Activated naive CD8-positive, alpha-beta T cell treated with anti-CD3 and anti-CD28 coated beads for 36 hours (primary cell): ENCODE measurements at regions not wholly inside any gene's neighbourhood (a gene's known extent, or its start where the extent isn't known, plus 50 kb on each side); places are given as distances from the start of the nearest gene placed in this dataset.
"Not testable (repeated sequence)": the region's sequence is repeated elsewhere in the genome, so short reads cannot be mapped to it uniquely, and the experiment has no call there.

Source experiments
- DNase-seq: peaks from one replicate; pipeline ENCODE4 v3.0.0; 2021
- H3K27ac Mint-ChIP-seq: one replicate; pipeline ENCODE4 v1.8.0; 2022; ENCODE audit warnings: mild to moderate bottlenecking, moderate library complexity, mixed read lengths
- H3K27me3 Mint-ChIP-seq: one replicate; pipeline ENCODE4 v1.8.0; 2022; ENCODE audit warnings: mild to moderate bottlenecking, mixed read lengths
- H3K36me3 Mint-ChIP-seq: one replicate; pipeline ENCODE4 v1.8.0; 2021; ENCODE audit warnings: mild to moderate bottlenecking, mixed read lengths
- H3K4me1 Mint-ChIP-seq: one replicate; pipeline ENCODE4 v1.8.0; 2021; ENCODE audit warnings: mixed read lengths
- H3K4me3 Mint-ChIP-seq: one replicate; pipeline ENCODE4 v1.8.0; 2022; ENCODE audit warnings: mild to moderate bottlenecking, moderate library complexity, mixed read lengths
- H3K9me3 Mint-ChIP-seq: one replicate; pipeline ENCODE4 v1.8.0; 2022; ENCODE audit warnings: mixed read lengths

DNA sequence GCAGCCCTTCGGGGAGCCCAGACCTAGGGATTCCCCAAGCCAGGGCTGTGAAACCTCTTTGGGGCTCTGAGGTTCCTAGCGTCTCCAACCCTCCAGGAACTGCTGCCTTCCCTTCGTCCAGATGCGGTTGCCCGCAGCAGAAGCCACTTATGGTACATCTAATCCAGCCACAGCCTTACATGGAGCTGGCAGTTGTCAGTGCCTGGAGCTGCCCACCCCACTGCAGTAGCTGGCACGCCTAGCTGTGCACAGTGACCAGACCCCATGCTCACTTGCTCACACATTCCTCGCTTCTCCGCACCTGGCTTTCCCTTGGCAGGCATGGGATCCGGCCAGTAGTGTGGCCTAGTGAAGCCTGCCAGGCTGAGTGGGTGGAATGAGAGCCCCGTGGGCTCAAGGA is 547.6 kb downstream of the TBC1D32 start:
- no peak for DNase-seq
- Mint-ChIP-seq H3K4me3 (no peak overlapping the region), H3K27me3 (no peaks in the 10 kb centered on the region), H3K4me1 (no peaks in the 10 kb centered on the region), H3K36me3 (no peaks in the 10 kb centered on the region), H3K27ac (no peak overlapping the region), H3K9me3 (no peaks in the 10 kb centered on the region)

DNA sequence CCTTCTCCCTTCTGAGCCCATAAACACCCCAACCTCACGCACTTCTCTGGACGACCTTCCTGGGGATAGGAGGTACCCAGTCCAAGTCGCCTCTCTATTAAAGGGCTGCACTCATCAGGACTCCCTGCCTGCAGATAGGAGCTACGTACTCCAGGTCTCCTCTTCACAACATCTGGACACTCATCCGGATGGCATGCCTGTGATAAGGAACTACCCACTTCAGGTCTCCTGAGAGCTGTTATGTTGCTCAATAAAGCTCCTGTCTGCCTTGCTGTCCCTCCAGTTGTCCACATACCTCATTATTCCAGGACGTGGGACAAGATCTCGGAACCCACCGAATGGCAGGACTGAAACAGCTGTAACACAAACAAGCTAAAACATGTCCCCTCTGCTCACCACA is 548.0 kb downstream of the TBC1D32 start:
- Mint-ChIP-seq H3K9me3 (no peaks in the 10 kb centered on the region), H3K27ac (no peak overlapping the region), H3K4me1 (no peaks in the 10 kb centered on the region), H3K27me3 (no peaks in the 10 kb centered on the region), H3K4me3 (no peak overlapping the region), H3K36me3 (no peaks in the 10 kb centered on the region)
- DNase-seq = no peak

DNA sequence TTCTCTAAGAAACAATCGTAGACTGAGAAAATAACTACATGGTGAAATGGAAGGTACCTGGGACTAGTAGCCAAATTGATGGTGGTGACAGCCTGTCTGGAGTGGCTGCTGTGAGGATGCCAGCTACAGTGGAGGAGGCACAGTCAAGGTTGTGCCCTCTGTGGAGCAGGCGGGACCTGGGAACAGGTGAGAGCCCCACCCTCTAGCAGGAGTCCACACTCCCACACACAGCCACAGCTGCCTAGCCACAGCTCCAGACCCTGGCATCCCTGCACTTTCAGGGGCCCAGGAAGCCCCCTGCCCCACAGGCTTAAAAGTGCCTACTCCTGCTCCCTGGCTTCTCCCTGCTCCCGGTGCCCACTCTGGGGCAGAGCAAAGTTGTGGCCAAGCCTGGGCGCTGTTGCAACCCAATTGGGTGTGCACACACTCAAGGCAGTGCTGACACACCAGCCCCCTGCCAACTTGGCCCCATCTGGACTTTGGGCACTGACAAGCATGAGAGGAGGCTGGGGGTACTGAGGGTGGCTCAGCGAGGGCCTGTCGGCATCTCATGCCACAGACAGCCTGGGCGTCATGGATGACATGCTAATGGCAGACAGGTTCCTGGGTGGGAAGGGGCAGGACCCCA is 548.7 kb downstream of the TBC1D32 start:
- no peak for DNase-seq
- Mint-ChIP-seq H3K4me3 (no peak overlapping the region), H3K36me3 (no peaks in the 10 kb centered on the region), H3K27me3 (no peaks in the 10 kb centered on the region), H3K4me1 (no peaks in the 10 kb centered on the region), H3K9me3 (no peaks in the 10 kb centered on the region), H3K27ac (no peak overlapping the region)

DNA sequence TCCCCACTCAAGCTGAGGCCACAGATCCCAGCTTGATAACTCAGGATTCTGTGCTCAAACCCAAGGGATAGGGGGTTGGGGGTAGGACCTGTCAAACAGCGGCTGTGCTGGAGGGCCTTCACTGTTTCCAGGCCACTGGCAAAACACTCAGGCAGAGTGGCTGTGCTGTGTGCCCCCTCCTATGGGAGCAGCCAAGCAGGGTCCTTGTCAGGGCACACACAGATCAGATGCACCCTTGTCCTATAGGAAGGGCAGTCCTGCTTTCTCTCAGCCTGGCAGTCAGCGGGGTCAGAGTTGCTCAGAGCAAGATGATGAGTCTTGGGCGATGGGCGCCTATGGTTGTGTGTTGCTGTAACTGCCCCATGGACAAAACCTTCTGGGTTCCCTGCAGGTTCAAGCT is 554.8 kb downstream of the TBC1D32 start:
- Mint-ChIP-seq H3K4me1 (no peaks in the 10 kb centered on the region), H3K4me3 (no peak overlapping the region), H3K36me3 (no peaks in the 10 kb centered on the region), H3K27me3 (no peaks in the 10 kb centered on the region), H3K27ac (no peak overlapping the region), H3K9me3 (peaks cover 3% of the 10 kb centered on the region)
- no peak for DNase-seq

GRCh38 chr6:120775698-120776097 is 558.6 kb downstream of the TBC1D32 start:
- H3K36me3 Mint-ChIP-seq = no peaks in the 10 kb centered on the region
- H3K27me3 Mint-ChIP-seq = no peaks in the 10 kb centered on the region
- no peaks in the 10 kb centered on the region for H3K4me1 Mint-ChIP-seq
- DNase-seq = no peak
- peaks cover 3% of the 10 kb centered on the region for H3K9me3 Mint-ChIP-seq
- no peak overlapping the region for H3K27ac Mint-ChIP-seq
- H3K4me3 Mint-ChIP-seq = no peak overlapping the region

DNA sequence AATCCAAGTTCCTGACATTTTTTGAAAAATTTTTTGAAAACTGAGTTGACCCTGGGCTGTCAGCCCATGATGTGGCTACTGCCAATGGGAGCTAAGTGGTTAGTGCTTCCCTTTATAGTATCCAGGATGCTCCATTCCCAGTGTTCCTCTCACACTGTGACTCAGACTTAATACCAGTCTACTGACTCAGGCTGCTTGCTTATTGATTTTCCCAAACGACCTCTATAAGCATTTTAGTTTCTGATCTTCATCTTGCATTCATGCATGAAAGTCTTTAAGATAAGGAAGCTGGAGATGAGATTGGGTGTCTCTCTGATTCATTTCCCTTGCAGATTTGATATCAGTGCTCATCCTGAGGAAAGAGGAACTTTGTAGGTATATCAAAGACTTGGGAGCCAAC is 560.0 kb downstream of the TBC1D32 start:
- DNase-seq = no peak
- Mint-ChIP-seq H3K4me1 (no peaks in the 10 kb centered on the region), H3K27me3 (no peaks in the 10 kb centered on the region), H3K36me3 (no peaks in the 10 kb centered on the region), H3K27ac (no peak overlapping the region), H3K4me3 (no peak overlapping the region), H3K9me3 (peaks cover 3% of the 10 kb centered on the region)

- no peaks in the 10 kb centered on the region for H3K4me1 Mint-ChIP-seq
- no peak for DNase-seq
- H3K27ac Mint-ChIP-seq = no peak overlapping the region
- no peaks in the 10 kb centered on the region for H3K9me3 Mint-ChIP-seq
- H3K36me3 Mint-ChIP-seq = no peaks in the 10 kb centered on the region
- no peak overlapping the region for H3K4me3 Mint-ChIP-seq
- no peaks in the 10 kb centered on the region for H3K27me3 Mint-ChIP-seq
Observed at GRCh38 chr6:120771019-120771418, 563.3 kb downstream of the TBC1D32 start.

DNA sequence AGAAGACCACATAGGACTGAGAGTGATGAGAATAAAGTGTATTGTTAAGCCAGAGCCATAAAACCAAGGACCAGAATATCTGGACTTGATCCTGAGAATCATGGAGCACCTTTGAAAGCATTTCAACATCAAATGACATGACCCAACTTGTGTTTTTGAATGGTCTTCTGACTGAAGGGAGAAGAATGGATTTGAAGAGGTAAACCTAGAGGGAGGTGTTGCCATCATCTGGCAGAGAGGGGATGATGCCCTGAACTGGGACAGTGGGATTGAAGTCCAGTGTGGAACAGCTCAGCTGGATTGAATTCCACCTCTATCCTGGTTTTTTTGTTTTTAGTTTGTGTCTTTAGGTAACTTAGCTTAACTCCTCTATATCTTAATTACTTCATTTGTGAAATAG is 570.0 kb downstream of the TBC1D32 start:
- no peak for DNase-seq
- Mint-ChIP-seq H3K36me3 (no peaks in the 10 kb centered on the region), H3K9me3 (peaks cover 2% of the 10 kb centered on the region), H3K27me3 (no peaks in the 10 kb centered on the region), H3K4me1 (no peaks in the 10 kb centered on the region), H3K27ac (no peak overlapping the region), H3K4me3 (no peak overlapping the region)

- Mint-ChIP-seq H3K27me3 (no peaks in the 10 kb centered on the region), H3K4me3 (no peak overlapping the region), H3K4me1 (no peaks in the 10 kb centered on the region), H3K9me3 (peaks cover 2% of the 10 kb centered on the region), H3K36me3 (no peaks in the 10 kb centered on the region), H3K27ac (no peak overlapping the region)
- DNase-seq = no peak
Observed at GRCh38 chr6:120759570-120759969, 574.7 kb downstream of the TBC1D32 start.

DNA sequence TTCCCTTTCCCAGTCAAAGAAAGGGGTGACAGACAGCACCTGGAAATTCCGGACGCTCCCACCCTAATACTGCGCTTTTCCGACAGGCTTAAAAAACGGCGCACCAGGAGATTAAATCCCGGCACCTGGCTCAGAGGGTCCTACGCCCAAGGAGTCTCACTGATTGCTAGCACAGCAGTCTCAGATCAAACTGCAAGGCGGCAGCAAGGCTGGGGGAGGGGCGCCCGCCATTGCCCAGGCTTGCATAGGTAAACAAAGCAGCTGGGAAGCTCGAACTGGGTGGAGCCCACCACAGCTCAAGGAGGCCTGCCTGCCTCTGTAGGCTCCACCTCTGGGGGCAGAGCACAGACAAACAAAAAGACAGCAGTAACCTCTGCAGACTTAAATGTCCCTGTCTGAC is 585.7 kb downstream of the TBC1D32 start:
- H3K27me3 Mint-ChIP-seq, H3K9me3 Mint-ChIP-seq, H3K4me3 Mint-ChIP-seq, H3K4me1 Mint-ChIP-seq, H3K36me3 Mint-ChIP-seq, H3K27ac Mint-ChIP-seq, DNase-seq: not testable (repeated sequence)

DNA sequence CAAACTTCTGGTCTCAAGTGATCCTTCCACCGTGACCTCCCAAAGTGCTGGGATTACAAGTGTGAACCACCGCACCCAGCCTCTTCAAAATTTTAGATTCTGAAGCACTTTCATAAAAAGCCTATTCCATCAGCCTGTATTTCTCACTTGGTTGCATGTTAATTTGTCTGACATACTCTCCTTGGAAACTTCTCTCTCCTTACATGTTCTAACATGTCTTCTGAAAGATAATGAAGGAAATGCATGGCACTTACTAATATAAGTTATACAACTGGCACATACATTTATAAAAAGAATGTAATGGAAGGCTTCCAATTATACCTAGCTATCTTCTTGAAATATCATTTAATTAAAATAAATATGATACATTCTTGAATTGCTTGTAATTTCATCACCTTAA is 597.5 kb downstream of the TBC1D32 start:
- Mint-ChIP-seq H3K4me1 (no peaks in the 10 kb centered on the region), H3K4me3 (no peak overlapping the region), H3K27ac (no peak overlapping the region), H3K9me3 (peaks cover 2% of the 10 kb centered on the region), H3K36me3 (no peaks in the 10 kb centered on the region), H3K27me3 (no peaks in the 10 kb centered on the region)
- DNase-seq = no peak

- no peak for DNase-seq
- Mint-ChIP-seq H3K36me3 (no peaks in the 10 kb centered on the region), H3K27ac (no peak overlapping the region), H3K9me3 (peaks cover 2% of the 10 kb centered on the region), H3K27me3 (no peaks in the 10 kb centered on the region), H3K4me1 (no peaks in the 10 kb centered on the region), H3K4me3 (no peak overlapping the region)
Observed at GRCh38 chr6:120735641-120736040, 598.6 kb downstream of the TBC1D32 start.

DNA sequence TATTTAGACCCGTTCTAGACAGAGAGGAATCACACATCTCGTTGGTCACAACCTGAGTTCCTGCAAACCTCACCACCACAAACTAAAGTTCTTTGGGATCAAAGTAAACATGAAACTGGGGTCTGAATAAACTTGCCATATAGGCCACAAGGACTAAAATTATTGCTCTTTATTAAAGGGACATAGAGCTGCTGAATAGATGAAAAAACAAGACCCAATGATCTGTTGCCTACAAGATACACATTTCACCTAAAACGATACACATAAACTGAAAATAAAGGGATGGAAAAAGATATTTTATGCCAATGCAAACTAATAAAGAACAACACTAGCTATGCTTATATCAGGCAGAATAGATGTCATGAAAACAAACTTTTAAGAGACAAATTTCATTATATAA is 623.0 kb downstream of the TBC1D32 start:
- H3K27me3 Mint-ChIP-seq = no peaks in the 10 kb centered on the region
- no peak for DNase-seq
- H3K9me3 Mint-ChIP-seq = peaks cover 5% of the 10 kb centered on the region
- H3K36me3 Mint-ChIP-seq = no peaks in the 10 kb centered on the region
- H3K4me3 Mint-ChIP-seq = no peak overlapping the region
- no peak overlapping the region for H3K27ac Mint-ChIP-seq
- no peaks in the 10 kb centered on the region for H3K4me1 Mint-ChIP-seq

DNA sequence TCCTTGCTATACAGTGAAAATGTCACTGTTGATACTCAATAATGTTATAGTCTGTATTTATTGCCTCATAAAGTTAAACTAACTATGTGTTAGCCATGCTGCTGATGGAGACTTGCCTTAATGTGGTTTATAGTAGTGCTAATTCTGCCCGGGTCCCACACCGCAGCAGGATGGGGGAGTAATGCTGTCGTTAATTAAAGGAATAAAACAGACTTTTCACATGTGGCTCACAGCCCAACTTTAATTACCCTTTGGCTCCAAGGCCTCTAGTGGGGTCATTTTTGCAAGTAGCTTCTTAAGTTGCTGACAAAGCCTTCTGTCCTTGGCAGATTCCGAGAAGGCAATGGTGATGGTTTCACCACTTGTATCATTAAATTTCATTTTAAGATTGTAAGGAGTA is 634.3 kb downstream of the TBC1D32 start:
- Mint-ChIP-seq H3K4me3 (no peak overlapping the region), H3K27ac (no peak overlapping the region), H3K27me3 (no peaks in the 10 kb centered on the region), H3K9me3 (peaks cover 6% of the 10 kb centered on the region), H3K36me3 (no peaks in the 10 kb centered on the region), H3K4me1 (no peaks in the 10 kb centered on the region)
- no peak for DNase-seq

DNA sequence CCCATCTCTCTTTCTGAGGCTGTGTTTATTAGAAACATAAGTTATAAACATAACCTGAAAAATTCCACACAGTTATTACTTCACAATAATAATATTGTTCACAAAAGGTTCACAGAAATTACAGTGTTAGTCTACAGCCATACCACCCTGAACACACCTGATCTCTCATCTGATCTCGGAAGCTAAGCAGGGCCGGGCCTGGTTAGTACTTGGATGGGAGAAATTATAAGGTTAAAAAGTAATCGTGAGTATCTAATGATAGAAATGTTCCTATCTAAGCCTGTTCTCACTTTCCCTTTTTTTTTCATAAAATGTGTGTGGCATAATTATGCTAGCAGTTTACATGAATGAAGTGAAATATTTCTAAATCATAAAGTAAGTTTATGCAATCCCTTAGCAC is 647.8 kb downstream of the TBC1D32 start:
- Mint-ChIP-seq H3K36me3 (no peaks in the 10 kb centered on the region), H3K4me1 (no peaks in the 10 kb centered on the region), H3K27ac (no peak overlapping the region), H3K27me3 (no peaks in the 10 kb centered on the region), H3K9me3 (peaks cover 1% of the 10 kb centered on the region), H3K4me3 (no peak overlapping the region)
- DNase-seq = no peak

DNA sequence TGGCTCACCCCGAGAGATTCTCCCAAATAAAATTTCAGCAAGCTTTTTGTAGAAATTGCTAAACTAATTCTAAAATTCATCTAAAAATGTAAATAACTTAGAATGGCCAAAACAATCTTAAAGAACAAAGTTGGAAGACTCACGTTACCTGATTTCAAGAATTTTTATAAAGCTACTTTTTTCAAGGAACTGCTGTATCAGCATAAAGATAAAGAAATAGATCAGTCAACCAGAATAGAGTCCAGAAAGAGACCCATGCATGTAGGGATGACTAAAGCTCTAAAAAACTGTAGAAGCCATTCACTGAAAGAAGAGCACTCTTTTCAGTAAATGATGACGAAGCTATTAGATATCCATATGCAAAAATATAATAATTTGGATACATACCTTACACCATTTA is 652.1 kb downstream of the TBC1D32 start:
- no peak for DNase-seq
- no peaks in the 10 kb centered on the region for H3K9me3 Mint-ChIP-seq
- no peaks in the 10 kb centered on the region for H3K36me3 Mint-ChIP-seq
- H3K27ac Mint-ChIP-seq = no peak overlapping the region
- H3K27me3 Mint-ChIP-seq = no peaks in the 10 kb centered on the region
- H3K4me1 Mint-ChIP-seq = no peaks in the 10 kb centered on the region
- no peak overlapping the region for H3K4me3 Mint-ChIP-seq

DNA sequence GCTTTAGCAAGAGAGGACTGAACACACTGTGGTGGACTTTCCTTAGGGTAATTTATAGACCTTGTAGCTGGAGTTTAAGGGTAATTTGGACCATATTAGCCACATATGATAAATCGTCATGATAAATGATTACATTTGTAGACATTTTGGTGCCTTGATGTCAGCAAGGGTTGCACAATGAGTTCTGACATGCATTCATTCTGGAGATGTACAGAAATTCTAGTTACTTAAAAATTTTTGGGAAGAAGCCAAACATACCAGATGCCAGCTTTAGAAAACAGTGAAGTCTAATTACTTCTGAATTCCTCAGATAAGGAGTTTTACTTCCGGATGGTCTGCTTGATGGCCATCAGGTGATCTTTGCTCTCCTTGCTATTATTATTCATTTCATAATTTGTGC is 653.1 kb downstream of the TBC1D32 start:
- Mint-ChIP-seq H3K36me3 (no peaks in the 10 kb centered on the region), H3K27me3 (no peaks in the 10 kb centered on the region), H3K4me3 (no peak overlapping the region)

More for the DNA sequence above, 653.1 kb downstream of the TBC1D32 start:
- H3K27ac Mint-ChIP-seq = no peak overlapping the region
- H3K9me3 Mint-ChIP-seq = peaks cover 1% of the 10 kb centered on the region
- no peaks in the 10 kb centered on the region for H3K4me1 Mint-ChIP-seq
- no peak for DNase-seq
